HG03025 (cell line): ENCODE measurements at regions not wholly inside any gene's neighbourhood (a gene's known extent, or its start where the extent isn't known, plus 50 kb on each side); places are given as distances from the start of the nearest gene placed in this dataset.

Source experiments
- ATAC-seq: cut with Tn5 transposase; IDR thresholded peaks from one replicate; pipeline ENCODE4 v1.9.1; 2021; ENCODE audit warnings: mild to moderate bottlenecking, moderate library complexity; ENCODE audit not compliant: unreplicated experiment, low FRiP score

DNA sequence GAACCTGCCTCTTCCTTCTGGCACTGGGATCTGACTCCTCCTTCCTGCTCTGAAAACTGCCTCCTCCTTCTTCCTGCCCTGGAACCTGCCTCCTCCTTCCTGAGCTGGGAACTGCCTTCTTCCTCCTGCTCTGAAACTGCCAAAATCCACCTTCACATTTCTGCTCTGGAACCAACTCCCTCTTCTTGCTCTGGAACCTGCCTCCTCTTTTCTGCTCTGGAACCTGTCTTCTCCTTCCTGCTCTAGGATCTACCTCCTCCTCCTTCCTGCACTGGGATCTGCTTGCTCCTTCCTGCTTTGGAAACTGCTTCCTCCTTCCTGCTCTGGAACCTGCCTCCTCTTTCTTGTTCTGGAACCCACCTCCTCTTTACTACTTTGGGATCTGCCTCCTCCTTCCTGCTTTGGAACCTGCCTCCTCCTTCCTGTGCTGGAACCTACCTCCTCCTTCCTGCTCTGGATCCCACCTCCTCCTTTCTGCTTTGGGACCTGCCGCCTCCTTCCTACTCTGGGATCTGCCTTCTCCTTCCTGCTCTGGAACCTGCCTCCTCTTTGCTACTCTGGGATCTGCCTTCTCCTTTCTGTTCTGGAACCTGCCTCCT, 315.5 kb downstream of the PRL start:
- no peak for ATAC-seq

DNA sequence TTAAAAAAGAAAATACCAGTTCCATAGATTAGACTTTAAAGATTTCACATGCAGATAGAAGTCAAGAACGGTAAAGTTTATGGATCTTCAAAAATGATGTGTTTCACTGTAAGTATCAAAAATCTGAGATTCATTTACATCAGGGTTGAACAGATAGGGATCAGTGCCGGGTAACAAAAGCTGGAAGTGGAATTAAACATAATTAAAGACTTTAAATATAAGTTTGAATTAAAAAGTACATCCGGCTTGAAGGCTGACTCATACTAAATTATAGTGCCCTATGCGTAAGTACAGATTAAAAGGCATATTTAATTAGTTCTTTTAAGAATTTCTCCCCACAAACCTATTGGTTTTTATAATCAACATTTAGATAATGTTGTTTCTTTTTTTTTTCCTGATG, 312.7 kb downstream of the PRL start:
- ATAC-seq = no peak

DNA sequence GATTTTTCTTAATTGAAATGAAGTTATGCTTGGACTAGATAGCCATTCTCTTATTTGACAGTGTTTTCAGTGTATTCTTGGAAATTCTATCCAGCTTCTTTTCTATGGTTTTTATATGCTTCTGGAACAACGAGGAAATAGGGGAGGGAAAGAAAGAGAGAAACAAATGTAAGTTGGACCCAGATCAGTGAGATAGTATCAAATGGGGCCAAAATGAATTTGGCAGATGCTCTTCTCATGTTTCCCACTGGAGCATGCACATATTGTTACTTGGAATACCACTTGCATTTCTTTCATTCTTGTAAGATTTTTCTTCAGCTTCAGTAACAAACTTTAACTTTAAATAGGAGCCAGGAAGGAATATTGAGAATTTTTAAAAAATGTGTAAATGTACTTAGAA, 312.3 kb downstream of the PRL start:
- ATAC-seq = no peak

DNA sequence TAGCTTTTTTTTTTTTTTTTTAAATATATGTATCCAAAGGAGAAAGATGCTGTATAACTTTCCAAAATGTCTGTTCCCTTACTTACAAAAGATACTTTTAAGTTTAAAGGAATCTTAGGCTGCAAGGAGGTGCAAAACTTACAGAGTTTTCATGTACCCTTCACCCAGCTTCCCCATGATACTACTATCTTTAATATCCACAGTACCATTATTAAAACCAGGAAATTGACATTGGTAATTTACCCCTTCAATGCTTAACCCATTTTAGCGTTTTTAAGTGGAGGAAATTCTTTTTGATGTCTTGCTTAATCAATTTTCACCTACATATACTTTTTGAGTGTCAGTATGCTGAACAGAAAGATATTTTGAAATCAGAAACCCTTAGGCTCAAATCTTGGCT, 310.9 kb downstream of the PRL start:
- no peak for ATAC-seq

DNA sequence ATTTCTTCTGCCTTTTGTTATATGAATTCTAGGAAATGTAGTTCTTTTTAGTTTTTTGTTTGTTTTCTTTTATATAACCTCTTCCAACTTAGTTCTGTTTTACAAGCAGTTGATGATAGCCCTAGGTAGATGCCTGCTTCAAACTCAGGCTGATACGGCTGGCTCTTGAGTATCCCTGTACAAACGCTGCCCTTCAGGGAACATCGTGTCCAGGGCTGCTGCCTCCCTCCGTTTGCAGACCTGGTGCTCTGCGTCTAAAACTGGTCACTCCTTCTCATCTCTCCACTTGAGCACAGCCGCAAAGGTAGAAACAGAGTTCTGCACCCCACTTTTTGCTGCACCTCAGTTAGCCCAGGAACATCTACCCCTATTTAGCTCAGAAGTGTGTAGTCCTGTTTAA, 310.1 kb downstream of the PRL start:
- ATAC-seq = no peak

DNA sequence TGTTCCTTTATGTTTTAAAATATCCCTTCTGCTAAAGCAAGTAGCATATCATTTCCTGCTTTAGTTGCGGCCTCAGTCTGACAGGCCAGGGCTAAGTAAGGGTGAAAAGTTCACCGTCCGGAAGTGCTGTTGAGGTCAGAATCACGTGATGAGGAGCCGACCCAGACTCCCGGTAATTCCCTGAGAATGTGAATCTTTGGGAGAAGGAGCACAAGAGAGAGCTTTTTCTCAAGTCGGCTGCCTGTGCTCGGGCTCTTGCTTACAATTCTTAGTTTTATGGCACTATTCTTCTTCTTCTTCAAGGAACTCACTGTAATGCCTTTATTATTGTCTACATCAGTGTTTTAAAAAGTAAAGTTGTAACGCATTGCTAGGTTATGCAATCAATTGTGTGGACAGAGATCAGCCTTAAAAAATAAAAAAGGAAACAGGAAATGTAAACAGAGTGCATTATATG, 309.3 kb downstream of the PRL start:
- no peak for ATAC-seq

DNA sequence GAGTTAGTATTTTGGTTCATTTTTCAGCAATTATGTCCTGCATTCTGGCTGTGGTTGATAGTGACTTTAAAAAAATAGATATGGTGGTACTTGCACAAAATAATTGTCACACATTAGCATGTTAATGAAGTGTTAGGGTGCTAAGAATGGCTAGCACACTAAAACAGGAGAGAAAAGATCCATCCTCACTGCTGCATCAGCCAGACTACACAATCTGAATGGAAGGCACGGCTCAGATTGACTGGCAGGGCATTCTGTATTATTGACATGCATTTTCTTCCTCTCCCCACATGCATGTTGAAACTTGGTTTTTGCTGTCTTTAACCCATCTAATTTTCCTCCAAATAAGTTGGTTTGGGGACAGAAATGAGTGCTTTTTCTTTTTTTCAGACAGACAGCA, 306.3 kb downstream of the PRL start:
- no peak for ATAC-seq

DNA sequence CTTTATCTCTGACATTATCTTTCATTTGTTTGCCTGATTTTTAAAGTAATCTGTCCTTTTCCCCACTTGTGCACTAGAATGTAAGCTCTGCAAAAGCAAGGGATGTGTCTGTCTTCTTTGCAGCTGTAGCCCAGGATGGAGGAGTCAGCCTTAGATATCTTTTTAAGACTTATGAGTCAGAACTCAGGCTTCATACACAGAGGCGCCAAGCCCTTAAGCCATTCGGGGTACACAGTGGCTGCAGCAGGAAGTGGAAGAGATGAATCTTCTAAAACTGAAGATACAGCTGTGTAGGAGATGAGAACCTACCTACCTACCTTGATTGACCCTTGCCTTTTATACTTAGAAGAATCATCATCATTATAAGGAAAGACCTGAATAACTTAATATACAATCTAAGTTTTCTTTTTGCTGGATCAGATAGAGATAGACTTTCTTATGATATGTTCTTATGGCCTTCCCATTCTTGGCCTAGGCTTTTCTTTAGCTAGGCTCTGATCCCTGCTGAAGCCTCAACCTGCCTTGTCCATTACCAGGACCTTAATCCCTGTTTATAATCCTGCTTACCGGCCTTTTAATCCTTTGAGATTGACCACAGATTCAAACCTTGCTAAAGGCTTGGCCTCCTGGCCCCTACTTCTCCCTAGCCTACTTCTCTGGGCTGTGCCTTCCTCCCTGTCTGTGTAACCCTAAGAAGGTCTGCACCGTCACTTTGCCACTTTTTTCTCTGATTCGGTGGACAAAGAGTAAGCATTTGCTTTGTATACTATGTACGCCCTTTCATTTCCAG, 304.5 kb downstream of the PRL start:
- ATAC-seq = no peak

DNA sequence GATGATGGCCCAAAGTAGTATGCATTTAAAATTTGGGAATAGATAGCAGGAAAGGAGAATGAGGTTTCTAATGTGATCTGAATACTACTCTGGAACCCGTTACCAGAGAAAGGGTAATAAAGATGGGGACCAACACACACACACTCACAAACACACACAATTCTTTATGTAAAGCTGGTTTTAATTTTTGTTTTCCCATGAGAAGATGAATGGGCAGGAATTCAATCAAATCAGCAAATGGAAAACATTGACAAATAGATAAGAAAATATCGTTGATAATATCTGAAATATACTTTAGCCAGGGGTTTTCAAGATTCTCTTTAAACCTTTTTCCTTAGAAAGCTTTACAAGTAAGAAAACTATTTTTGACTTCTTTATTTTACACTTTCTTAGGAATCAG, 303.0 kb downstream of the PRL start:
- no peak for ATAC-seq

DNA sequence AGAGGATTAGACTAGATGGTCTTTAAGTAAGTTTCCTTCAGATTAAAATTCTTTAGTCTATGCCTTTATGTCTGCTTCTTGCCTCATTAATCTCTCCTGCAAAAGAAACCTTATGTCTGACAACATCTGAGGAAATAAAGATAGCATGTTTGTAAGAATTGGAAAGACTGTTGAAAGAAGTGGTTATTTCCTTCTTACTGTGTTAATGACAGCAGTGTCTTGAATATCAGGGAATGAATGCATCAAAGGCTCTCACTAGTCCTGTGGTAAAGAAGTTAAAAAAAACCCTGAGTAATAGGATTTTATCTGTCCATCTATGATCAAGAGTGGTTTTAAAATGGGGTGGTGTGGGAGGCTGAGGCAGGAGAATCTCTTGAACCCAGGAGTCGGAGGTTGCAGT, 302.0 kb downstream of the PRL start:
- no peak for ATAC-seq

DNA sequence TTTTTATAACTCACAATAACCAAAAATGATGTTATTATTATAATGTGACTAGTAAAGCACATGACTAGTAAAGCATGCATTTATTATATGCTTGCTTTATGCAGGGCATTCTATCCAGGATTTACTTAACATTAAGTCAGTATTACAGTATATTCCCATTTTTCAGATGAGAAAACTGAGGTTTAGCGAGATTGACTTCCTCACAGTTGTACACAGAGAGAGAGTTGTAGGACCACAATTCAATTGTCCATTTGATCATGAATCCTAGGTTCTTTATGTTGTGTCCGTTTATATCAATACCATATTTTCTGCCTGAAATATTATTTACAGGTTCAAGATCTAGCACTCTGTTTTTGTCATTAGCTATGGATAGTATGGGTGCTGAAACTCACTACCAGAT, 301.5 kb downstream of the PRL start:
- ATAC-seq = no peak

DNA sequence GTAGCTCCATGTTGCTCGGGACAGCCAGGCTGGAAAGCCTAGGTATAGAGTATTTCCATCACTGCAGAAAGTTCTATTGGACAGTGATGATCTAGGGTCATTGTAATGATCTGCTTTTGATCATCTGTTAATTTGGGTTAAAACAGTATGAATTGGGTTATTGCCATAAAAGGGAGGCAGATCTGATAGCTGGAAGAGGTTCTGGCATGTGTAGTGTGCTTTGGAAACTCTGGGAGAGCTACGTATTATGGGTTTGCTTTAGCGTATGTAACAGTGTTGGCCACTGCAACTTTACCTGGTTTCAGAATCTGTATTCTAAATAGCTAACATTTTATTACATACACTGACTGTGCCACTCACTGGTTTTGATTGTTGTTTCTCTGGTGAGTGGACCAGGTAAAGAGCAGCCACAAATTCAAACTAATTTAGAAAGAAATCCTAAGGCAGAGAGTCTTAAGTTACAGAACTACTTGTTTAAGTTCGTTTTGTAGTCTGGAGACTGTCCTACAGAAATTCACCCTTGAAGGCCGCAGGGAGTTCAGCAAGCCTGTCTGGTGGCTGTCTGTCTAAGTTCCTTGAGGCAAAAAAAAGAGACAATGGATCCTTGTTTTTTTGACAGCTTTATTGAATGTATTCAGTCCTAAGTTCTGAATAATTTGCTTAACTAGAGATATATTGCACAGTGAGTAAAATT, 300.3 kb downstream of the PRL start:
- ATAC-seq = no peak

DNA sequence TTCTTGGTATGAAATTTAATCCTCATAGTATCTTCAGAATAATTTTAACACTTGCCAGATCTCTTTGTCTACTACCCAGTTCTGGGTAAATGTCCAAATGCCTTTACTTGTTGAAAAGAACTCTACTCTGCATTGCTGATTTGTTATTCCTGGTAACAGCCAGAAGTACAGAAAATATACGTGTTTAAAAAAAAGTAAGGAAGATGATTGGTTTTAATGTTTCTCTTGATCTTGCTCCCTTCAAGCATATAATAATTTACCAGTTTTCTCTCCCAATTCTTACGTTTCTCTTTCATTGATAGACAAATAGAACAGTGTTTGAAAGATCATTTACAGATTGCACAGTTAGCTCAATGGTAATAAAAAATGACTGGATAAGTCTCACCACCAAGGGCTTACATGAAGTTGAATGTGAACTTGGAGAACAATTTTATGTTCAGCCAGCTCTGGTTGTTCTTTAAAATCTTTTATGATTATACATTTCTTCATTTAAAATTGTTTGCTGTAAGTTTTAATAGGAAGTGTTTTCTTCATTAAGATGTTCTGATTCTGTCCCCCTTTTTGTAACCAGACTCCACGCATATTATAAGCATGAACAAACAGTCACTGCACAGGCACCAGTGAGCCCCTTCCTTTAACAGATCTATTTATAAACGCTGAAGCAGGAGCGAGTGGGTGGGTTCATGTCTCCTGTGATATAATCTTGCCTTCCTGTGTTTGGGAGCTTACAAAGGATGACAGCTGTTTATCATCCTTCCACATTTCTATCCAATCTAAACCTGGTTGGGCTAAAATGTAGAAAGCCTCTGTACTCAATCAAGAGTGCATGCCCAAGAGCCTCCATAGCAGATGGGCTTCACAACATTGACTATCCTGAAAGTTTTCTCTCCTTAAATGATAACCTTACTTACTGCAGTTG, 299.5 kb downstream of the PRL start:
- ATAC-seq = no peak

DNA sequence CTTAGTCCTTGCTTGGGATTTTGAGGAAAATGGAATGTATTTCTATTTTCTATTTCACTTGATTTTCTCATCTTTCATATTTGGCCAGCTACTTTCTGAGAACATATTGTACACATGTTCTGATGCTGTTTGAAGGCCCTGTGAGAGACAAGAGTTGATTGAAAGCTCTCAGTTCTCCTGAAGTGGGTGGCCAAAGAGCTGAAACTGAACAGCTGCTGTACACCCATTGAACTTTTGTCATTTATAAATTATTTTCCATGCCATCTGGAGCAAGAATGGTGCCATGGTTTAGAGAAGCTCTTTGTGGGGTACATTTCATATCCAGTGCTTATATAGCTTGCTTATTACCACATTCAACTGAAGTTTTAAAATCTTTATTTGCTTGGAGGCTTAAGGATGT, 298.3 kb downstream of the PRL start:
- no peak for ATAC-seq

DNA sequence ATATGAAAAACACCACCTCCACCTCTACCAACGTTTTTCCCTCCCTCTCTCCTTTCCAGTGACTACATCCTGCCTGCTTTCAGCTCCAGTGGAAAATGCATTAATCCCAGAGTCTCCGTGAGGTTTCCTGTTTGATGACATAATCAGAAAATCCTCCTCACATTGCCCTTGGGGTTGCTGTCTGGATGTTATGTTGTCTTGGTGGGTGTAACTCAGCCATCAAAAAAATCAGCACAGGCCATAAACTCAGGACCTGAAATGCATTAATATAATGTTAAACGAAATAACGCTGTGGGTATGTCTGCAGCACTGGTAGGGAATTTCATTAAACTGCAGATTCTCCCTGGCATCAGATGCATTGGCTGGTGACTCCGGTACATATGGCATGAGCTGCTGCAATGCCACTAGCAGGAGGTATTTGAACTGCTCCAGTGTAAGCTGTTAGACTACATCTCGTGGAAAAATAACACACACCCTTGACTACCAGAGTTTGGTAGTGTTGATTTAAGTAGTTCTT, 297.8 kb downstream of the PRL start:
- no peak for ATAC-seq

DNA sequence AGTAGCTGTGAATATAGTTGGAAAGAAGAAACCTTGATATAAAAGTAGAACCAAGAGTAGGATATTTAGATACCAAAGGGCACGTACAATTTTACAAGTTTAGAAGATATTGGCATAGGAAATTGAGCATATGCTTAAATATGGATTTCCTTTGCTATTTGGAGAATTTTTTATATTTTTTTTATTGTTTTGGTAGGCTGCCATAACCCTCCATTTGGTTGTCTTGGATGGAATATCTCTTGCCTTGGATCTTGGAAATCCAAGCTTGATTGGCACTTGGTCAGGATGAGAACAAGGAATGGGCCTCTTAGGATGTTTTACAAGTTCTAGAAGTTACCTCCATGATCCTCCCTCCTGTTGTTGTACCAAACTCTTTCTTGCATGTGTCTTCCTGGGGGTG, 297.1 kb downstream of the PRL start:
- no peak for ATAC-seq

DNA sequence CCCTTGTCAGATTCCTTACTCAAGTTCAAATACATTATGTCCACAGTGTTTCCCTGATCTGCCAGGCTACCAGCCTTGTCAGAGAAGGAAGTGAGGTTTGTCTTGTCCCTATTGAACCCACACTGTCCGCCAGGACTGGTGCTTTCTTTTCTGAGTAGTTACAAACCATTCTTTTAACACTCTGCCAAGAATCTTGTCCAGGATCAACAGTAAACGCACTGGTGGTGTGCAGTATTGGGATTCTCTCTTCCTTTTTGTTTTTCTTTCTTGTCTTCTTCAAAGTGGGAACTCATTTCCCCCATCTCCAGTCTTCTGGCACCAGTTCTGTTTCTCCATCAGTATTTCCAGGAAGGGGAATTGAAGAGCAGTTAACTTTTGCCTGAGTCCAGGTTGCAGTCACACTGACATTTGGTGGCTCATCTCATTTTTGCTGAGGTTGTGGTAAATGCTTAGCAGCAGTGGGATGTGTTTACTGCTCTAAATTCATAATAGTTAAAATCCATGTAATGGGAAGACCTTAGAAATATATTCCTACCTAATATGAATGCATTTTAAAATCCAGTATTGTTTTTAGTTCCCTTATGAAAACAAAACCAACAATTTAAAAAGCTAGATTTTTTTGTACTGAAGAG, 295.3 kb downstream of the PRL start:
- ATAC-seq = no peak

DNA sequence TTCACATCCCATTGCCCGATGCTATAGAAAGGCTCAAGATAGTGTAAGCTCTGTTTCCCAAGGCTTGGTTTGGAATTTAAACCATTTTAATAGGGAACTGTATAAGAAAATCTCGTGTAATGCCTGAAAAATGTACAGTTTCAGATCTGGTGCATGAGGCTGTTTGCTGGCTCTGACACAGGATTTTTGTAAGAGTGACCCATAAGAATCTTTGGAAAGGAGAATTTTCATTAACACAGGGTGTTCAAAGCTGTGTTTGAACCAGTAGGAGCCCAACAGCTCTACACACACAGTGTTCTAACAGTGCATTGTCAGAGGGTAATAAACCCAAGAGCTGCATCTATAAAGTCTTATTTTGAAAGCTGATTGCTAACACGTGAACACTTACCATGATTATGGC, 293.5 kb downstream of the PRL start:
- ATAC-seq = no peak

DNA sequence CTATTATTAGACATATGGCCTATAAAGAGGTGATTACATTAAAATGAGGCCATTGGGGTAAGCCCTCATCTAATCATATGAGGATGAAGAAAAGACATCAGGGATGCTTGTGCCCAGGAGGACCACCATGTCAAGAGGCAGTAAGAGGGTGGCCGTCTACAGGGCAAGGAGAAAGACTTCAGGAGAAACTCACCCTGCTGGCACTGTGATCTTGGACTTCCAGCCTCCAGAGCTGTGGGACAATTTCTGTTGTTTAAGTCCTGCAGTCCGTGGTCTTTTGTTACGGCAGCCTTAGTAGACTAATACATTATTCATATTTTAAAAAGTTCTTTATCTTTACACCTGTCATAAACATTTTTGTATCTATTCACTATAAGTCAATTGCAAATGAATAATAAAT, 290.0 kb downstream of the PRL start:
- ATAC-seq = no peak

DNA sequence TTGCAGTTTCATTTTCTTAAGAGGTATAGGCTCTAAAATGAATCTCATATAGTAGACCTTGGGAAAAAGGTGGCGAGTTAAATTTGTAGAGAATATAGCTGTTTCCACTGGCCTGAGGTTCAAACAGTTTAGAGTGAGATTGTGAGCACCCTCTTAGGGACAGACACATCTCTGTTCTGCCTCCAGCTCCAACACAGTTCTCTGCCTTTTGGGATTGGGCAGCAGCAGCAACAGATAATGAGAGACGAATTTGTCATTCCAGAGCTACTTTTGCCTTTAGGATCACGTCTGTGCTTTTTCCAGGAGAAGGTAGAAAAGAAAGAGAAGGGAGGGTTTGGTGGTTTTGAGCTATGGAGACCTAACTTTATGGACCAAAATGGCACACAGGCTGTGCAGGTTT, 289.4 kb downstream of the PRL start:
- ATAC-seq = no peak
